Lower leg skin (tissue), 4 donors: ENCODE measurements at regions not wholly inside any gene's neighbourhood (a gene's known extent, or its start where the extent isn't known, plus 50 kb on each side); places are given as distances from the start of the nearest gene placed in this dataset.

Source experiments
- DNase-seq, 2 donors: peaks; one replicate each; pipeline ENCODE4 v3.0.0-alpha.2; 2019; ENCODE audit warnings: low spot score in 2 of 2
- H3K4me3 ChIP-seq: fragments of 200-600 bp; sonication (generic); 2 replicates; pipeline ENCODE4 v1.5.1; 2017; ENCODE audit warnings: mild to moderate bottlenecking, low read depth; ENCODE audit not compliant: poor library complexity, severe bottlenecking
- CTCF ChIP-seq, 3 donors: fragments of 450-650 bp; IDR thresholded peaks; one replicate each; pipeline ENCODE4 v1.5.1; 2016; ENCODE audit warnings: antibody characterized with exemption in 3 of 3, mild to moderate bottlenecking in 3 of 3, moderate library complexity in 2 of 3
- POLR2A ChIP-seq, 2 donors: fragments of 450-650 bp; IDR thresholded peaks; one replicate each; pipeline ENCODE4 v1.6.1; 2016 to 2017; ENCODE audit warnings: antibody characterized with exemption in 2 of 2, mild to moderate bottlenecking in 1 of 2, moderate library complexity in 1 of 2
- WGBS, 2 donors: methylation state at CpG; one replicate each; pipeline ENCODE4 v1.1.5; 2018; 5-methylcytosine and 5-hydroxymethylcytosine counted together
- intact Hi-C: fragments of 100-400 bp; cut with DNase I; formaldehyde crosslinking; loops from one replicate; pipeline ENCODE4 v1.15.0; 2023; ENCODE audit warnings: low total_unique reads

- intact Hi-C loops, result no loop called here
- 64 to 65% methylated on average over 4 of the region's 4 CpGs for WGBS, 2 donors
- no peak for TF ChIP-seq POLR2A (IDR thresholded peaks at IDR 0.05)
- no peak for TF ChIP-seq CTCF (IDR thresholded peaks at IDR 0.05)
- H3K4me3 ChIP-seq, result no peak overlapping the region
- DNase-seq, result no peak
Measured at GRCh38 chr4:31045151-31045550, 325.0 kb downstream of the PCDH7 start.

- intact Hi-C loops, result no loop called here
- TF ChIP-seq CTCF (IDR thresholded peaks at IDR 0.05) (no peak), POLR2A (IDR thresholded peaks at IDR 0.05) (no peak)
- H3K4me3 ChIP-seq, result no peak overlapping the region
- WGBS, 2 donors, result 32 to 54% methylated on average over 2 of the region's 2 CpGs
- DNase-seq, result no peak
Measured at GRCh38 chr4:31045724-31046318, 325.7 kb downstream of the PCDH7 start.

GRCh38 chr4:31051151-31051550, 331.0 kb downstream of the PCDH7 start:
- intact Hi-C loops, result no loop called here
- no peak overlapping the region for H3K4me3 ChIP-seq
- TF ChIP-seq POLR2A (IDR thresholded peaks at IDR 0.05) (no peak), CTCF (IDR thresholded peaks at IDR 0.05) (no peak)
- DNase-seq, result no peak

- H3K4me3 ChIP-seq, result no peak overlapping the region
- DNase-seq, result no peak
- 48 to 61% methylated on average over 3 of the region's 3 CpGs for WGBS, 2 donors
- intact Hi-C loops, result no loop called here
- TF ChIP-seq CTCF (IDR thresholded peaks at IDR 0.05) (no peak), POLR2A (IDR thresholded peaks at IDR 0.05) (no peak)
Measured at GRCh38 chr4:31051565-31051964, 331.4 kb downstream of the PCDH7 start.

- intact Hi-C loops, result no loop called here
- no peak for DNase-seq
- TF ChIP-seq POLR2A (IDR thresholded peaks at IDR 0.05) (no peak), CTCF (IDR thresholded peaks at IDR 0.05) (no peak)
- 66 to 74% methylated on average over 1 of the region's 1 CpG for WGBS, 2 donors
- no peak overlapping the region for H3K4me3 ChIP-seq
Measured at GRCh38 chr4:31052519-31052918, 332.4 kb downstream of the PCDH7 start.

- TF ChIP-seq POLR2A (IDR thresholded peaks at IDR 0.05) (no peak), CTCF (IDR thresholded peaks at IDR 0.05) (no peak)
- H3K4me3 ChIP-seq, result no peak overlapping the region
- intact Hi-C loops, result no loop called here
- no peak for DNase-seq
- 91 to 92% methylated on average over 2 of the region's 2 CpGs for WGBS, 2 donors
Measured at GRCh38 chr4:31053451-31053850, 333.3 kb downstream of the PCDH7 start.
